GM21367 (cell line): ENCODE measurements at regions not wholly inside any gene's neighbourhood (a gene's known extent, or its start where the extent isn't known, plus 50 kb on each side); places are given as distances from the start of the nearest gene placed in this dataset.

Experiments
- ATAC-seq: cut with Tn5 transposase; IDR thresholded peaks from one replicate; pipeline ENCODE4 v1.9.1; 2021; ENCODE audit not compliant: unreplicated experiment

- no peak for ATAC-seq
Observed at GRCh38 chr14:27075503-27075902, 477.7 kb upstream of the NOVA1 start.

- ATAC-seq: no peak
Observed at GRCh38 chr14:27077214-27077613, 479.4 kb upstream of the NOVA1 start.

- ATAC-seq: no peak
Observed at GRCh38 chr14:27077710-27078109, 479.9 kb upstream of the NOVA1 start.

GRCh38 chr14:27078191-27078590 lies 480.4 kb upstream of the NOVA1 start:
- ATAC-seq: no peak

- ATAC-seq: no peak
Observed at GRCh38 chr14:27079716-27080115, 481.9 kb upstream of the NOVA1 start.

- ATAC-seq: no peak
Observed at GRCh38 chr14:27085500-27085899, 487.7 kb upstream of the NOVA1 start.

- ATAC-seq: no peak
Observed at GRCh38 chr14:27090716-27091115, 492.9 kb upstream of the NOVA1 start.

GRCh38 chr14:27091973-27092372 lies 494.1 kb upstream of the NOVA1 start:
- no peak for ATAC-seq

- no peak for ATAC-seq
Observed at GRCh38 chr14:27096091-27096490, 498.3 kb upstream of the NOVA1 start.

GRCh38 chr14:27098451-27098850 lies 500.6 kb upstream of the NOVA1 start:
- ATAC-seq: no peak

GRCh38 chr14:27114180-27114579 lies 516.3 kb upstream of the NOVA1 start:
- ATAC-seq: no peak

- no peak for ATAC-seq
Observed at GRCh38 chr14:27123162-27123561, 525.3 kb upstream of the NOVA1 start.

GRCh38 chr14:27127838-27128237 lies 530.0 kb upstream of the NOVA1 start:
- no peak for ATAC-seq

GRCh38 chr14:27134200-27134599 lies 536.4 kb upstream of the NOVA1 start:
- ATAC-seq: no peak

GRCh38 chr14:27145170-27145569 lies 547.3 kb upstream of the NOVA1 start:
- no peak for ATAC-seq

GRCh38 chr14:27148143-27148542 lies 550.3 kb upstream of the NOVA1 start:
- no peak for ATAC-seq

GRCh38 chr14:27164139-27164538 lies 566.3 kb upstream of the NOVA1 start:
- no peak for ATAC-seq

GRCh38 chr14:27175489-27175888 lies 577.7 kb upstream of the NOVA1 start:
- ATAC-seq: no peak

GRCh38 chr14:27181333-27181732 lies 583.5 kb upstream of the NOVA1 start:
- no peak for ATAC-seq

GRCh38 chr14:27184427-27184826 lies 586.6 kb upstream of the NOVA1 start:
- ATAC-seq: no peak

GRCh38 chr14:27186048-27186447 lies 588.2 kb upstream of the NOVA1 start:
- ATAC-seq: no peak

- no peak for ATAC-seq
Observed at GRCh38 chr14:27187136-27187535, 589.3 kb upstream of the NOVA1 start.

GRCh38 chr14:27190296-27190695 lies 592.5 kb upstream of the NOVA1 start:
- ATAC-seq: no peak

- no peak for ATAC-seq
Observed at GRCh38 chr14:27199272-27199671, 601.4 kb upstream of the NOVA1 start.
